ENCODE measurements at regions not wholly inside any gene's neighbourhood (a gene's known extent, or its start where the extent isn't known, plus 50 kb on each side); places are given as distances from the start of the nearest gene placed in this dataset.

DNA sequence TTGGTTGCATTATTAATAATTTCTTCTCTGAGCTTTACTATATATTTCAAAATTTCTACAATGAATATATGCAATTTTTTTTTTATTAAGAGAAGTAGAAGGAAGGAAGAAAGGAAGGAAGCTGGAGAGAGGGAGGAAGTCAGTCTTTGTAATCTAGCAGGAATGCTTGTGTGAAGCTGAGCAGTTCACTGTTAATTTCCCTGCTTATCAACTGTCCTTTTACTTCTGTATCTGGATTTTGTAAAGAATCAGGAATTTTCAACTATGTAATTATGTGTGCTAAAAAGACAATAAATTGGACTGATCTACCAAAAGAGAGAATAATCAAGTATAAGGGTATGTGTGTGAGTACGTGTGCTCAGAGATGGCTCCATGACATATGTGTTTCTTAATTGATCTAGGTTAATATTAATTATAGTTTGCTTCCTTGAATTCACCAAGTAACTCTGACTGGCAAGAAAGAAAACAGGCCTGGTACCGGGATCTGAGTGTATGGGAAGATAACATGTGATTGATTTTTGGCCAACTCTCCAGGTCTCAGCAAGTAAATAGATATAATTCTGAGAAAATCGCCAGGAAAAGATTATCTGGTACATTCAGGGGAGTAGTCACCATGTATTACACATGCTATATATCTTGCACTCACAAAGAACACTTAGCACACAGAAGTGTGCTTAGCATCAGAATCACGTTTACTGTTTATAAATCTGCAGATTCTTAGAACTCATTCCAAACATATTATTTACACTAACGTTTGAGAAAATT is 1758.8 kb upstream of the WWC1 start:
- intact Hi-C loops (cut with DNase I) = no loop called here
- DNase-seq (no peak), ATAC-seq (no peak)

DNA sequence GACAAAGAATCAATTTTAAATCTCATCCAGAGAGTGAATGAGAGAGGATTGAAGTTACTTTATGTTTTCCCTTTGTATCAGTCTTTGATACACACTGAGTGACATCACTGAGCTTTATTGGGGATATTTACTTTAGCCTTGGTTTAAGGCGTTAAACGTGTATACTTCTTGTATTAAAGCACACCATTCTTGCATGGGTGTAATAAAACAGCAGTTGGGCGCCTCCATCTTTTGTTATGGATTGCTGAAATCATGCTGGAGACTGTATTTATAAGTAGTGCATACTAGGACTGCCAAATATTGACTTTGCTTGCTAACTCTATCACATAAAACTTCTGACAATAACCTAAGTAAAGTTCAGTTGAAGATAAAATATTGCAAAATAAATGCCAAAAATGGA is 1755.8 kb upstream of the WWC1 start:
- intact Hi-C loops (cut with DNase I) = no loop called here
- ATAC-seq (no peak), DNase-seq (no peak)

DNA sequence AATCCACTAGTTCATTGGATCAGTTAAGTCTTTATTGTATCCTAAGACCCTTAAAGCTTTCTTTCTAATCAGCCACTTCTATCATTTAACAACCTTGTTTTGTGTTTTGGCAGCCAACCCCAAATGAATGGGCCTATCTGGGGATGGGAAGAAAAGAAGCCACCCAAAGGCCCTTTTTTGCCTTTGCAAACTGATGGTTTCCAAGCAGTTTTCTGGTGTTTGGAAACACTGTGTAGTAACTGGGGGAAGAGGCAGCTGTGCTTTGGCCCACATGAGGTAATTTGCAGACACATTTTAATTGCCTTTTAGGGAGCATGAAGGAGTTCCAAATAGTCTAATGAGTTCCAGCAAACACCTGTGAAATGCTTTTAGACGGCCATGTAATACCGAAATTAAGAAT is 1751.3 kb upstream of the WWC1 start:
- ATAC-seq (no peak), DNase-seq (no peak)
- intact Hi-C loops (cut with DNase I) = no loop called here

DNA sequence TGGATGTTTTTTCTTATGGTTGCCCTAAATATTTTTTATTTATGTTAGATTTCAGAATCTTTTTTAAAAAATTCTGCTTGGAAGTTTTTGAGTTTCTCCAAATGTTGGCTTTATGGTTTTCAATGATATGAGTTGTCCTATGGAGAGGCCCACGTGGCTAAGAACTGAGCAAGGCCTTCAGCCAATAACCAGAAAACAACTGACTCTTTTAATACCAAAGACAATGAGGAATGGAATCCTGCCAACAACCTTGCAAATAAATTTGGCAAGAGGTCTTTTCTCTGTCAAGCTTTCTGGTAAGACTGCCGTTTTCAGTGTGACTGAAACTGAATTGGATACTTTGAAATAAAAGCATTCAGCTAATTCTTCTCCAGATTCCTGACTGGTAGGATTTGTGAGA is 1740.1 kb upstream of the WWC1 start:
- intact Hi-C loops (cut with DNase I) = no loop called here
- ATAC-seq = no peak
- DNase-seq = no peak

DNA sequence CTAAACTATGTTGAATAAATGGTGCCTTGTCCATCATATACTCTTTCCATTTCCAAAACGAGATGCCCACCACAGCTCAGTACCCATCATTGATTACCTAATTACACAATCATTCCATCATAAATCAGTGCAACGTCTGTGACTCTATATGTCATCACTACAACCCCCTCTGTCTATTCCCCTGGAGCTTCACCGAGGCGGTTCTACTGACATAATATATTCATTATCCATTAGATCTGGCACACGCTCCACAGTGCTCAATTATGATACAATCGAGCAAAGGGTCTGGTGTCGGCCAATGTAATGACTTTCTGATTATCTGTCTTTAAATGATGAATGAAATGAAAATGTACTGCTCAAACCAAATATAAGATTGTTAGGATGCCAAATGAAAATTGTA is 1737.7 kb upstream of the WWC1 start:
- DNase-seq = no peak
- intact Hi-C loops (cut with DNase I) = no loop called here
- no peak for ATAC-seq

DNA sequence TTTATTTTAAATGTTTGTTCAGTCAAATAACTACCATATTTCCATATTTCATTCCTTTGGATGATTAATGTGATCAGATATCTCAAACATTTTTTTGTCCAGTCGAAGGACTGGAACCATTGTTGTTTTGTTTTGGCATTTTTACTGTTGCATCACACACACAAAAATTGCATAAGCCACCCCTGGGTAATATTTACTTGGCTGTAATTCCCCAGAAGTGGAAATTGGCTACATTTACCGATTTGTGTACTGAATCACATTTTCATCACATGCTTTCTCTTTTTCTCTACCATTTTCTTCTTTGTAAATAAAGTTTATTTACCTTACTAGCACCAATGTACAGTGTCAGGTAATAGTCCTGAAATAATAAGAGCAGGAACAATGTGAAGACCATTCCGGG is 1729.7 kb upstream of the WWC1 start:
- DNase-seq = no peak
- no peak for ATAC-seq
- intact Hi-C loops (cut with DNase I) = no loop called here

DNA sequence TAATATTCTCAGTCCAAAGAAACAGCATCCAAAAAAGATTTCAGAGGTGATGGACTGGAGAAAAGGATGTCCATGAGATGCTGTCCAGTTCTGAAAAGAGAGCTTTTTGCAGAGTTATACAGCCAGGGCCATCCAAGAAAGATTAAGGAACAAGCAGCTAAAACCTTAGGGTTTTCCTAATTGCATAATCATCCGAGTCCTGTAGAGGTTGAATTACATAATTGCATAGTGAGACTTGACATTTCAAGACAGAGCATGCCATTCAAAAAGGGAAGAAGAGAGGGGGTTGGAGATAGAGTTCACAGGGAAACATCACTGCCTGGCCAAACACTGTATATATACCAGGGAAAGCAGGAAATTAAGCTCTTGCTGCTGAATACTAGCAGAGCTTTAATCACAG is 1729.2 kb upstream of the WWC1 start:
- ATAC-seq = no peak

DNA sequence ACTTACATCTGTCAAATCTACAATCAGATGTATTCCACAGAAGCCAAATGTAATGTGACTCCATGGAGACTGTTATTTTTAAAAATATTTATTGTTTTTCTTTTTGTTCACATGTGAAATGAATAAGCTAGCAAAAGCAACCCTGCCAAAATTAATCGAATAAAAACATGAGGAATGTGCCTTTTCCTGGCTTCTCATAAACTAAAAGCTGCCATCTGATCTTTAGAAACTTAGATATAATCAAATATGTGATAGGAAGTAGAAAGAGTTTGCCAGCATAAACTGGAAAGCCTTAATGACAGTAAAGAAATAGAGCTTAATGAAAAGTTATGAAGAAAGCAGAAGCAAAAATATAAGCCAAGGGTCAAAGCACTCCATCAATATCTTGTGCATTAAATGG is 1724.7 kb upstream of the WWC1 start:
- no peak for DNase-seq
- intact Hi-C loops (cut with DNase I) = no loop called here
- ATAC-seq = no peak

More for the DNA sequence above, 1729.2 kb upstream of the WWC1 start:
- DNase-seq = no peak
- intact Hi-C loops (cut with DNase I) = no loop called here

DNA sequence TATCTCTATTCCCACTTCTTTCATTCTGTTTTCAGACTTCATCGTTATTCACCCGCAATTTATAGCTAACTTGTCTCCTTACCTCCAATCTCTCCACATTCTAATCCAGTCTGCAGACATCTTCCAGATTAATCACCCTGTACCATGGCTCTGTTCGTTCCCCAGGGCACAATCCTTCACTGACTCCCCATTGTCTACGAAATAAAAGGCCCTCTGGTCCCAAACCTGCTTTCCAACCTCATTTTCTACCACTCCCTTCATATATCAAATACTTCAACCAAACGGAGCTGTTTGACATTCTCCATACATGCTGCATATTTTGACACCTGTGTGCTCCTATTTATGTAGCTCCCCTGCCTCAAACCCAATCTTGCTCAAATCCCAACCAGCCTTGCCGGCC is 1720.6 kb upstream of the WWC1 start:
- no peak for ATAC-seq
- intact Hi-C loops (cut with DNase I) = no loop called here
- no peak for DNase-seq

DNA sequence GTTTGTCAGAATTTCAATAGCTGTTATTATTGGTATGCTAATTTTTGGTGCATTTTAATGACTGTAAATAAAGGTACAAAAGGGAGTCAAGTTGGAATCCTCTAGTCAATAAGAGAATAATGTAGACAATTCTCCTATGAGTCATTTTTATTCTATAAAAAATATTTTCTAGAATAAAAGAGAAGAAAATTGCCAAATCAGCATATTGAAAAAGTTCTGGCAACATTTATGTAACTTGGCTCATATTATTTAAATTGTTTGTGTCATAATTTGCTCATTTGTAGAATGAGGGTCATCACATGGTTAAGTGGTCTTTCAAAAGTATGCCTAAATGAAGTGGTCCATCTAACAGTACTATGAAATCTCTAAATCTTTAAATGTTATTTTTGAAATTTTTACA is 1719.8 kb upstream of the WWC1 start:
- intact Hi-C loops (cut with DNase I) = no loop called here
- no peak for ATAC-seq
- no peak for DNase-seq

DNA sequence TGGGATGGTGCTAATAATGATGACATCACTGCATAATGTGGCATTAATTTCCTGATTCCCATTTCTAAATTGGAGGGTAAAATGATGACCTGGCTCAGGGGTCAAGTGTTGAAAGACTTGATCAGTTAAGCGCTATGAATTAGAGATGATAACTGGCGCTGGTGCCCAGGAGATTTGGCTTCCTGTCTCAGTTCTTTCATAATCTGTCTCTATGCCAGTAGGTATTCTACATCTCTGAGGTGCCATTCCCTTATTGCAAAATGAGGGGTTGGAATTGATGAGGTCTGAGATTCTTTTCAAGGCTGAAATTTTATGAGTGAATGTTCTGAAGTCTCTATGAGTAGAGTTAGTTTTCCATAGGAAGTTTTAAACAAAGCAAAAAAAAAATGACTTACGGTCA is 1715.1 kb upstream of the WWC1 start:
- intact Hi-C loops (cut with DNase I) = no loop called here
- no peak for ATAC-seq
- no peak for DNase-seq

DNA sequence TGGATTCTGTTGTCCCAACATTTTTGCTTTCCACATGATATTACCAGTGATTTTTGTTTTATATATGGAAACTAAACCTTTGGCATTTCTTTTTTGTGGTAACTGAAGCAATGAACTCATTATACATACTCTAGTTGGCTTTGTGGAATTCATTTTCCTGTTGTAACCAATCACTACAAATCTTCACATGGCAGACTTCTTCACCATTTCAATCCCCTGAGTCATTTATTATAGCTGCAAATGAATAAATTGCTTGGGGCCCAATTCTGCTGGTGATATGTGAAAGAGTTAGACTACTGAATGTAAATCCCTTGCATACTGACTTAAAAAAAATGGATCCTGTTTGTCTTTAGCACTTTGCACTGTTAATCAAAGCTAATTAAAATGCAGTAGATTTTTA is 1709.6 kb upstream of the WWC1 start:
- ATAC-seq (no peak), DNase-seq (no peak)
- intact Hi-C loops (cut with DNase I) = no loop called here

DNA sequence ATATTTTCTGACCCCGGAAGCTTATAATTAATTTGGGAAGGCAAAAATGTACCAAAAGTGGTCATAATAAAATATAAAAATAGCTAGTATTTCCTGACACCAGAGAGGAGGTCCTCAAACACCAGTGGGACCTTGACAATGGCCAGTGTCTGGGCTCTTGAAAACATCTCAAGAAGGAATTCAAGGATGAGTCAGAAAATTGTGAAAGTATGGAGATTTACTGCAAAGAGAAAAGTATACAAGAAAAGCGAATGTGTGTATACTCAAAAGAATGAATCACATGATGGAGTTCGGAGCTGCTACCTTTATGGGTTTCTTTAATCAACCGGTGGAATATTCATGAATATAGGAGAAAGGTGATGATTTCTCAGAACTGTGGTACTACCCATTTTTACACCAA is 1709.0 kb upstream of the WWC1 start:
- intact Hi-C loops (cut with DNase I) = no loop called here
- no peak for ATAC-seq

DNA sequence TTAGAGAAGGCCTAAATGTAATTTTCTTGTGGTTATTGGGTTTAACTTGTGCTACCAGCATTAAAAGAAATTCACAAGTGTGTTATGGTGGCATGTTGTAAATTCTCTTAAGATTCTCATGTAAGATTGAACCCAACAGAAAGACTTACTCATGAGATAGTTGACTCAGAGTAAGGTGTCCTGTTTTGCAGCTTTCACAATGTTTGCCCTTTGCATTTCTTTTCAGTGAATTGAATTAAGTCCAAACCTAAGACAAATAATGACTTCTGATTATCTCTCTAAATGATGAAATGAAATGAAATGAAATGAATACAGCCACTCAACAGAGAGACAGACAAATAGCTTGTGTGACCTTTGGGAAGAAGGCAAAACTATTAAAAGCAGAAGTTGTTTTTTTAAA is 1696.9 kb upstream of the WWC1 start:
- intact Hi-C loops (cut with DNase I) = no loop called here
- no peak for DNase-seq
- no peak for ATAC-seq

More for the DNA sequence above, 1709.0 kb upstream of the WWC1 start:
- DNase-seq = no peak

DNA sequence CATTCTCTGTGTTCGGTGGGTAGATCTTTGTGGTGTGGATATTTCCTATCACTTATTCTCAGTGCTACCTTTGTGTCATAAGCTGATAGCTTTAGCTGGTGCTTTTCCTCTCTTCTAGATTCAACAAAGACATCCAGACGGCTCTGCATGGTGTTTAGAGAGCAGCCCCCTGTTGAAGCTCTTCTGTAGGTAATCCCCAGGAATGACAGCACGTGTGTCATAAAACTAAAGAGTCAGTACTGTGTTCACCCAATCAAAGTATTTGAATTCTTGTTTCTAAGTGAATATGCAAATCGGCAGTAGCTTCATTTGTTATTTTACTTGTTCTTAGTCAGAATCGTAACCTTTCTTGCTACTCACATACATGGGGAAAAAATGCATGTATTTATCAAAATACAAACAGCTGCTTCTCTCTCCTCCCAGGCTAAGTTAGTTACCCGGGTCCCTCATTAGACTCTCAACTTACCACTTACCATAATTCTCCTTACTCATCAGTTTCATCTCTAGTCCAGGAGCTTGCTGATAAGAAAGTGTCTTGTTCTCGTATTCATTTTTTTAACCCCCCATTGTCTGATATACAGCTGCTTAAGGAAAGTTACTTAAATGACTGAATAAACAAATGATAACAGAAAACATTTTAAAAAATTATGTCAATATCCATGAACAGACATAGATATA is 1696.0 kb upstream of the WWC1 start:
- intact Hi-C loops (cut with DNase I) = no loop called here
- ATAC-seq = no peak
- DNase-seq = no peak

DNA sequence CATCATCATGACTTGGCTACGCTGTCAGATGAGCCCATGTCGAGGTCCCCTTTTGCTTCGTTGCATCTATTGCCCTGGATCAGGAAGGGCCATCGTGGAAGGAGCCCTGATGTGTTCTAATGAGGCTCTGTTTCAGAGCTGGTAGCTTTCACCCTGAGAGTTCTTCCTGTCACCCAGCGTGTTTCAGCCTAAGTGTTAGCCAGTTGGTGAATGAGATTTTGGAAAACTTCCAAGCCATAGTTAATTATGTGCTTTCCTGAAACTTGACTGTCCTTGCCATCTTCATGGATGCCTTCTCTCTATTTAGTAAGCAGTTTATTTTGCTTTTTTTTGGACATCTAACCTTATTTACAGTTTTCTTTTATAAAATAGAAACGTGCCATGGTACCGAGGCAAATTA is 1695.4 kb upstream of the WWC1 start:
- DNase-seq (no peak), ATAC-seq (no peak)
- intact Hi-C loops (cut with DNase I) = no loop called here

DNA sequence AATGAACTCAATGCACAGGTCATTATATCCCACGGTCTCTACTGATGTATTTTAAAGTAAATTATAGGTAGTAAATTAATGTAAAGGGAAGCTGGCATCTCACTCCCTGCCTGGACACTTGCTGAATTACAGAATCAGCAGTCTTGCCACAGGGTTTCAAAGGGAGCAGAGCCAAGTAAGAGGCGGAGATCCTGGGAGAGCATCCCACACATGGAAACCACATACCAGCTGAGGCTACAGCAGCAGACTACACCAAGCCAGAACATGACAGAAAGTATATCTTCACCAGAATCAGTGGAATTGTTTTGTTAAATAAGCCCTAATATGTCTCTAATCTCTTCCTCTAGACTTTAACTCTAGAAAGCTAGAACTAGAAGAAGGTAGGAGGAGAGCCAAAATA is 1689.2 kb upstream of the WWC1 start:
- ATAC-seq = no peak
- intact Hi-C loops (cut with DNase I) = no loop called here
- DNase-seq = no peak

DNA sequence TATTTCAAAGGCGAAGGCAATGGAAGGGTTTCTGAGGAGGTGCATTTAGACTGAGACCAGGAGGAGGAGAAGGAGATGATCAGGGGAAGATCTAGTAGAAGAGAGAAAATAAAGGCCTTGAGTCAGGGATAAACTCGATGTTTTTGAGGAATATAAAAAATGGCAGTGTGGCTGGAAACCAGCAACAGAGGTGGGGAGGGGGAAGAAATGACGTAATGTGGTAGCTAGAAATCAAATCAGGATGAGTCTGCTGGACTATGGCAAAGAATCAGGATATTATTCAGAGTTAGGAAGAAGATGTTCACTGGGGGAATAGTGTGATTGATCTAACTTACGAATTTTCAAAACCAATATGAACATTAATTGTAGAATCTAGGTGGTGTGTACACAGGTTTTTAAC is 1673.9 kb upstream of the WWC1 start:
- intact Hi-C loops (cut with DNase I) = no loop called here
- no peak for DNase-seq

DNA sequence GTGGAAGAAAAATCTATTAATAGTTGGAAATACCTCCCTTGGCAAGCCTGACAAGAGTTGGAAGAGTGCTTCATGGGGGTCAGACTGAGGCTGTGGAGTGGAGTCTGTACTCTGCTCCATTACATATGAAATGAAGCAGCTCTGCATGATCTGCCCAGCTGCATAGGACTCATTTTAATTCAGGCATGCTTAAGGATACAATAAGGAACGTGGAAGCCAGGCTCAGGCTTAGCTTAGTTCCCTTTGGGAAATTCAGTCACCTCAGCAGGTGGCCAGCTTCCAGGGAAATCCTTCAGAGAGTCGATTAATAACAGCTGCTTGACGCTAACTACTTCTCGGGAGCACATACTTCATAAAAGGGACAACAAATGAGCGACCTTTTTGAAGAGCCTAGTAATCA is 1672.9 kb upstream of the WWC1 start:
- no peak for DNase-seq
- intact Hi-C loops (cut with DNase I) = no loop called here
- ATAC-seq = no peak

More for the DNA sequence above, 1673.9 kb upstream of the WWC1 start:
- no peak for ATAC-seq

DNA sequence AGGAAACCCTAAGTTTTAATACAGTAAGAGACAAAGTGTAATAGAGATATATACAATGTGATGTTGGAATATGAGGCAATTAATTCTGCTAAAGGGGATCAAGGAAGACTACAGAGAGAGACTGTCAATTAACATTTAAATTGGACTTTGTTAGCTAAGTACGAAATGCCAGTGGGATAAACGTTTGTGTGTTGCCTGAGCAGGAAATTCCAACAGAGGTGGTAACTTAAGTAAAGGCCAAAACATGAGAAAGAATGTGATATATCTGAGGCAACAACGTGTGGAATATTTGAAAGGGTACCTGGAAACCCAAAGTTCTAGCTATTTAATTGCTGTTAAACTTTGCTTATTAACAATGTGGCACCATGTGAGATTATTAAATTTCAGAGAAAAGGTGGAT is 1666.9 kb upstream of the WWC1 start:
- intact Hi-C loops (cut with DNase I) = no loop called here
- DNase-seq (no peak), ATAC-seq (no peak)

DNA sequence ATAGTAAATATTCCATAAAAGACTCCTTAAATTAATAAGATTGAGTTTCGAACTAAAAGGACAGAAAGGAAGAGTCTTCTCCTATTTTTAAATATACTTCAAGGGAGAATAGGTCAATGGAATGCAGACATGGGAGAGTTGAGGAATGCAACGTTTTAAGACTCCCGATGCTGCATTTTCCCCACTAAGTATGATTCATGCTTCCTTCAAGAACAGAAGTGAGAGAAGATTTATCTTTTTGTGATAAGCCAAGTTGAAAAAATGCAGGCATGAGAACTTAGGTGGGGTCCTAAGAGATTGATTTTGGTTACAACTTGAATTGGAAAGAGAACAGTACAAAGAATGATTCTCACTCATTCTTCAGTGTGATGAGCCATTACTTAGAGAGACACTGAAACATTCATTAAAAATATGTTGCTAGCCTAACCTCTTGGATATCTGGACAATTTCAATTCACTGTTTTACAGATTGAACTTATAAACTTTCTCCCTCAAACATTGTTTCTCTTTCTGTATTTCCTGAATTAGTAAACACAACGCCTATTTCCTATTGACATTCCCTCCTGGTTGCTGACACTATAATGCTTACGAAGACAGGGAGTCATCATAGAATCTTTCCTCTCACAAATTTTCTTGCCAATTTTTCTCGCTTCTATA is 1666.1 kb upstream of the WWC1 start:
- intact Hi-C loops (cut with DNase I) = no loop called here
- DNase-seq (no peak), ATAC-seq (no peak)

All from left cardiac atrium (tissue), 4 donors.